ENCODE measurements at regions not wholly inside any gene's neighbourhood (a gene's known extent, or its start where the extent isn't known, plus 50 kb on each side); places are given as distances from the start of the nearest gene placed in this dataset.

GRCh38 chr17:34499576-34499975, 79.8 kb upstream of the TMEM132E start:
- intact Hi-C loops (cut with DNase I; ENCODE audit: low total_unique reads), result no loop called here
- Histone ChIP-seq H3K9me3 (no peaks in the 10 kb centered on the region), H3K27me3 (peaks cover 0 to 39% of the 10 kb centered on the region in 2 donors), H3K4me3 (no peak overlapping the region), H3K27ac (no peak overlapping the region), H3K36me3 (no peaks in the 10 kb centered on the region), H3K4me1 (no peaks in the 10 kb centered on the region)
- TF ChIP-seq POLR2A (IDR thresholded peaks at IDR 0.05), result no peak
- TF ChIP-seq CTCF (IDR thresholded peaks at IDR 0.05), result no peak
- DNase-seq (ENCODE audit: low spot score in 2 of 2), result no peak

GRCh38 chr17:34493917-34494316, 85.5 kb upstream of the TMEM132E start:
- TF ChIP-seq POLR2AphosphoS5 (IDR thresholded peaks at IDR 0.05), result no peak
- TF ChIP-seq CTCF (IDR thresholded peaks at IDR 0.05), result no peak
- no peak for TF ChIP-seq POLR2A (IDR thresholded peaks at IDR 0.05)
- H3K4me1 ChIP-seq, result no peaks in the 10 kb centered on the region
- H3K36me3 ChIP-seq, result no peaks in the 10 kb centered on the region
- no peak overlapping the region for H3K4me3 ChIP-seq
- H3K9me3 ChIP-seq, result no peaks in the 10 kb centered on the region
- DNase-seq (ENCODE audit: low spot score in 2 of 2), result no peak
- no peak overlapping the region for H3K27ac ChIP-seq
- intact Hi-C loops (cut with DNase I; ENCODE audit: low total_unique reads), result no loop called here
- peaks cover 0 to 42% of the 10 kb centered on the region in 2 donors for H3K27me3 ChIP-seq

- no peak for DNase-seq (ENCODE audit: low spot score in 2 of 2)
- intact Hi-C loops (cut with DNase I; ENCODE audit: low total_unique reads), result no loop called here
- H3K4me3 ChIP-seq, result no peak overlapping the region
- no peaks in the 10 kb centered on the region for H3K36me3 ChIP-seq
- H3K4me1 ChIP-seq, result no peaks in the 10 kb centered on the region
- H3K27me3 ChIP-seq, result peaks cover 0 to 62% of the 10 kb centered on the region in 2 donors
- no peak for TF ChIP-seq POLR2AphosphoS5 (IDR thresholded peaks at IDR 0.05)
- no peak for TF ChIP-seq CTCF (IDR thresholded peaks at IDR 0.05)
- TF ChIP-seq POLR2A (IDR thresholded peaks at IDR 0.05), result no peak
- no peak overlapping the region for H3K27ac ChIP-seq
- no peaks in the 10 kb centered on the region for H3K9me3 ChIP-seq
Observed at GRCh38 chr17:34487626-34488025, 91.8 kb upstream of the TMEM132E start.

GRCh38 chr17:34486761-34487160, 92.6 kb upstream of the TMEM132E start:
- Histone ChIP-seq H3K9me3 (no peaks in the 10 kb centered on the region), H3K4me3 (no peak overlapping the region), H3K27ac (no peak overlapping the region), H3K36me3 (no peaks in the 10 kb centered on the region), H3K4me1 (no peaks in the 10 kb centered on the region), H3K27me3 (peaks cover 0 to 62% of the 10 kb centered on the region in 2 donors)
- intact Hi-C loops (cut with DNase I; ENCODE audit: low total_unique reads), result no loop called here
- TF ChIP-seq CTCF (IDR thresholded peaks at IDR 0.05) (no peak), POLR2AphosphoS5 (IDR thresholded peaks at IDR 0.05) (no peak), POLR2A (IDR thresholded peaks at IDR 0.05) (no peak)
- DNase-seq (ENCODE audit: low spot score in 2 of 2), result no peak

GRCh38 chr17:34485999-34486398, 93.4 kb upstream of the TMEM132E start:
- TF ChIP-seq POLR2AphosphoS5 (IDR thresholded peaks at IDR 0.05) (no peak), POLR2A (IDR thresholded peaks at IDR 0.05) (no peak), CTCF (IDR thresholded peaks at IDR 0.05) (no peak)
- Histone ChIP-seq H3K27me3 (peaks cover 0 to 59% of the 10 kb centered on the region in 2 donors), H3K9me3 (no peaks in the 10 kb centered on the region), H3K36me3 (no peaks in the 10 kb centered on the region), H3K27ac (no peak overlapping the region), H3K4me3 (no peak overlapping the region), H3K4me1 (no peaks in the 10 kb centered on the region)
- intact Hi-C loops (cut with DNase I; ENCODE audit: low total_unique reads), result no loop called here
- no peak for DNase-seq (ENCODE audit: low spot score in 2 of 2)
